ENCODE measurements at regions not wholly inside any gene's neighbourhood (a gene's known extent, or its start where the extent isn't known, plus 50 kb on each side); places are given as distances from the start of the nearest gene placed in this dataset.

DNA sequence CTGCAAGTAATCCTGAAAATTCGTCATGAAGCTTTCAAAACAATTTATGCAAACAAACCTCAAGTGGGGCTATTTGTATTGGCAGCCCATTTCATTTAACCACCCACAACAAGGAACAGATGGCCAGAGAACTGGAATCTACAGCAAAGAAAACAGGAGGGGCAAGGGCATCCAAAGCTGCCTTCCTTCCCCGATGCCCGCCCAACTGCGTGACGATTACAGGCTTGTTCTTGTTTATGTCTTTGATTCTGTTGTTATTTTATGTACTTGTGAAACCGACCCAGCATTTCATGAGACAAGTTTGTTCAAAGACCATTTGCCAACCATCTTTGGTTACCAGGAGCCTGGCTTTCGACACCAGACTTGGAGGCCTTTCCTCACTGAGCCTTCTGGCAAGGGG lies 59.1 kb upstream of the IRX6 start:
- Histone ChIP-seq H3K36me3 (no peaks in the 10 kb centered on the region), H3K9me3 (peaks cover 7% of the 10 kb centered on the region; the same call in 1 of the 2 replicates), H3K27me3 (no peaks in the 10 kb centered on the region), H3K4me3 (no peak overlapping the region)
- DNase-seq = peak; percentile 93

DNA sequence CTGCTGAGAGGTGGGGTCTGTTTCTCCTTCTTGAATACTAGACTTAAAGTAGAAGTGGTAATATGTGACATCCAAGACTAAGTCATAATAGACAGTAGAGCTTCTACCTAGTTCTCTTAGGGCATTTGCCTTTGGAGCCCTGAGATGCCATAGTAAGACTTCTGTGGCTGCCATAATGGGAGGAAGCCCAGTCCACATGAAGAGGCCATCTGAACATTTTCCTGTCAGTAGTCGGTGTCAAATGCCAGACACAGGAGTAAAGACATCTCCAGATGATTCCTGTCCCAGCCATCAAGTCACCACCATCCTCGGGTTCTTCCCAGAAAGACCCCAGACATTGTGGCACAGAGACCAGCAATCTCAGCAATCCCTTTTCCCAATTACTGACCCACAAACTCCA lies 58.1 kb upstream of the IRX6 start:
- Histone ChIP-seq H3K9me3 (peaks cover 7% of the 10 kb centered on the region; the same call in 1 of the 2 replicates), H3K36me3 (no peaks in the 10 kb centered on the region), H3K27me3 (no peaks in the 10 kb centered on the region; the same call in 1 of the 2 replicates), H3K4me3 (no peak overlapping the region)
- no peak for DNase-seq

DNA sequence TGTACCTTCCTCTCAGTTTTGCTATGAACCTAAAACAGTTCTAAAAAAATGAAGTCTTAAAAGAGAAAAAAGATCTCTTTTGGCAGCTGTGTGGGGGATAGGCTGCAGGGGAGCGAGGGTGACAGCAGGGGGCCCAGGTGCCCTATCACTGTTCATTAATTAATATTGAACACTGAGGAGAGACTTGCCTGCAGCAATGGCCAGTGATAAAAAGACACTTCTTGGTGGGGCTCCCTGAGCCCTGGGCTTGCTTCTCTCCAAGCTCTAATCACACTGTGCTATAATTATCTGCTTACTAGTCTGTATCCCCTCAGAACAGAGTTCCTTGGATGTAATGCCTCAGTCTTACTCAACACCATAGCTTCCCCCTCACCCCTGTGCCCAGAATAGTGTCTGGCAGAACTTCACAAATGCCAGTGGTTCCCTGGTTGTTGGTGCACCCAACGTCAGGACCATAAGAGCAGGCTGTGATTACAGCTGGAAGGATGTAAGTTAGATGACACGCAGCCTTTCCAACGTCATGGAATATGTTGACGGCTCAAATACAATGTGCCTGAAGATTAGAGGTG lies 52.0 kb upstream of the IRX6 start:
- peaks cover 7% of the 10 kb centered on the region for H3K27me3 ChIP-seq
- DNase-seq = no peak
- no peaks in the 10 kb centered on the region for H3K9me3 ChIP-seq
- H3K4me3 ChIP-seq = no peak overlapping the region
- H3K36me3 ChIP-seq = no peaks in the 10 kb centered on the region

DNA sequence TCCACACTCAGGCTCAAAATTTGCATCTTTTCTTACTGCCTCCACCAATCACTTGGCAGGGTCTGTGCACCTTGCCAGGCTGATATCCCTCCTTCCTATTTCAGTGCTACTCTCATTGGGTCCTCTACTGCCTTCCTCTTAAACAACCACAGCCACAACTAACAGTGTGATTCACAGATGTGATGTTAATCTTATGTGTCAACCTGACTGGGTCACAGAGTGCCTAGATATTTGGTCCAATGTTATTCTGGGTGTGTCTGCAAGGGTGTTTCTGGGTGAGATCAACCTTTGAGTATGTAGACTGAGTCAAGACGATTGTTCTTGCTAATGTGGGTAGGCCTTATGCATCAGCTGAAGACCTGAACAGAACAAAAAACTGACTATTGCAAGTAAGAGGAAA lies 51.3 kb upstream of the IRX6 start:
- Histone ChIP-seq H3K4me3 (no peak overlapping the region), H3K36me3 (no peaks in the 10 kb centered on the region), H3K9me3 (no peaks in the 10 kb centered on the region), H3K27me3 (peaks cover 7% of the 10 kb centered on the region)
- no peak for DNase-seq

DNA sequence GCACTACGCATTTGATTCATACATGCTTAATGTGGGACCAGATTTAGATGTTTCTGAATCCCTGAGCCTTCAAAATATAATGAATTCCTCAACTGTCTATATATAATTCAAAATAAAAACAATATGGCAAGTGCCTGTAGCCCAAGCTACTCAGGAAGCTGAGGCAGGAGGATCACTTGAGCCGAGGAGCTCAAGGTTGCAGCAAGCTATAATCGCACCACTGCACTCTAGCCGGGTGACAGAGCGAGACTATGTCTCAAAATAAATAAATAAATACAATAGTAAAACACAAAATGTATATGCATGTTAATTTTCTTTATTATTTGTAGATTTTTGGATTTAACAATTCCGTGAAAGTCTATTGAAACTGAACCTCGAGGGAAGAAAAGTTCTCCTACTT lies 50.6 kb upstream of the IRX6 start:
- no peaks in the 10 kb centered on the region for H3K9me3 ChIP-seq
- no peak for DNase-seq
- peaks cover 7% of the 10 kb centered on the region for H3K27me3 ChIP-seq
- H3K4me3 ChIP-seq = no peak overlapping the region
- no peaks in the 10 kb centered on the region for H3K36me3 ChIP-seq

DNA sequence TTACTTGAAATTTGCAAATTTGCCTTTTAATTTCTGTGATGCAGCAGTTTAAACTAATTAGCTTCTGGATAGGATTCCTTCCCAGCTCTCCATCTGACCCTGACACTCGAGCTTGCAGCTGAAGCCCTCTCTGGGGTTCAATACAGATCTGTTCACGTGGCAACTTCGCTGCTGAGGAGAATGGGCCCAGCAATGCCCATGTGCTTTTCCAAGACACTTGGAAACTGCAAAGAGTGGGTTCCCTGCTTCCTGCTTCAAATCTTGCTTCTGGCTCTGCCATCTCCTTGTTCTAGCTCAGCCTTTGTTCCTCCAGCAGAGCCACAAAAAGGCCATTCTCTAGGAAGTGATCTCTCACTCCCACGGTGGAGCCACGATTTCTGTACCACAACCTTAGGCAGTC lies 50.0 kb upstream of the IRX6 start:
- Histone ChIP-seq H3K9me3 (no peaks in the 10 kb centered on the region), H3K4me3 (no peak overlapping the region), H3K27me3 (peaks cover 7% of the 10 kb centered on the region), H3K36me3 (no peaks in the 10 kb centered on the region)
- DNase-seq = no peak
